Left lung (tissue), 4 donors: ENCODE measurements at regions not wholly inside any gene's neighbourhood (a gene's known extent, or its start where the extent isn't known, plus 50 kb on each side); places are given as distances from the start of the nearest gene placed in this dataset.

Experiments used
- ATAC-seq: fragments of 200-7000 bp; cut with Tn5 transposase; one replicate; pipeline ENCODE4 v1.9.1; 2020; ENCODE audit warnings: moderate library complexity
- DNase-seq, 4 donors: peaks; one replicate each; pipeline ENCODE4 v3.0.0-alpha.2; 2013 to 2020
- H3K27ac ChIP-seq, 2 donors: fragments of 200-600 bp; sonication (generic) in 1 of 2; one replicate each; pipeline versions ENCODE4 v1.5.0 to v1.8.0; 2020 to 2021
- H3K27me3 ChIP-seq, 2 donors: fragments of 200-600 bp; sonication (generic) in 1 of 2; one replicate each; pipeline versions ENCODE4 v1.5.0 to v1.8.0; 2020 to 2021
- H3K36me3 ChIP-seq, 2 donors: fragments of 200-600 bp; sonication (generic) in 1 of 2; one replicate each; pipeline versions ENCODE4 v1.5.0 to v1.8.0; 2020 to 2021
- H3K4me1 ChIP-seq, 2 donors: fragments of 200-600 bp; one replicate each; pipeline ENCODE4 v1.8.0; 2021
- H3K4me3 ChIP-seq, 2 donors: fragments of 200-600 bp; sonication (generic) in 1 of 2; one replicate each; pipeline versions ENCODE4 v1.5.0 to v1.8.0; 2020 to 2021; ENCODE audit warnings: mild to moderate bottlenecking in 1 of 2
- H3K9me3 ChIP-seq, 2 donors: fragments of 200-600 bp; sonication (generic) in 1 of 2; one replicate each; pipeline versions ENCODE4 v1.5.0 to v1.8.0; 2020 to 2021
- CTCF ChIP-seq, 2 donors: fragments of 200-600 bp; sonication (generic) in 1 of 2; IDR thresholded peaks; one replicate each; pipeline versions ENCODE4 v1.5.0 to v1.8.0; 2021; ENCODE audit warnings: antibody characterized with exemption in 2 of 2
- intact Hi-C, 2 donors: fragments of 100-400 bp; cut with DNase I; formaldehyde crosslinking; loops; one replicate each; pipeline versions ENCODE4 v1.11.2 to v1.14.2; 2022
- donor health status: DM: no; HTN: yes; CAD: no.
- donor health status: DM: no; HTN: no; CAD: no.

GRCh38 chr6:1244278-1244677 is 67.6 kb upstream of the FOXQ1 start:
- ATAC-seq (no peak), DNase-seq (no peak)
- no peaks in the 10 kb centered on the region for H3K4me1 ChIP-seq
- no peak overlapping the region for H3K4me3 ChIP-seq
- H3K9me3 ChIP-seq, result no peaks in the 10 kb centered on the region
- H3K27me3 ChIP-seq, result no peaks in the 10 kb centered on the region
- no peak overlapping the region for H3K27ac ChIP-seq
- TF ChIP-seq CTCF (IDR thresholded peaks at IDR 0.05), result no peak
- H3K36me3 ChIP-seq, result no peaks in the 10 kb centered on the region
- intact Hi-C loops, result no loop called here

GRCh38 chr6:1242446-1242845 is 69.5 kb upstream of the FOXQ1 start:
- no peaks in the 10 kb centered on the region for H3K4me1 ChIP-seq
- no peak for TF ChIP-seq CTCF (IDR thresholded peaks at IDR 0.05)
- H3K9me3 ChIP-seq, result no peaks in the 10 kb centered on the region
- peak; percentile 42 for ATAC-seq
- H3K27me3 ChIP-seq, result peaks cover 0 to 6% of the 10 kb centered on the region in 2 donors
- intact Hi-C loops, result no loop called here
- no peak overlapping the region for H3K4me3 ChIP-seq
- DNase-seq, result peak in 1 of 4 donors; percentile 26
- no peak overlapping the region for H3K27ac ChIP-seq
- no peaks in the 10 kb centered on the region for H3K36me3 ChIP-seq

GRCh38 chr6:1242021-1242420 is 69.9 kb upstream of the FOXQ1 start:
- DNase-seq (no peak), ATAC-seq (no peak)
- H3K27me3 ChIP-seq, result peaks cover 0 to 6% of the 10 kb centered on the region in 2 donors
- no peak overlapping the region for H3K27ac ChIP-seq
- no peak for TF ChIP-seq CTCF (IDR thresholded peaks at IDR 0.05)
- no peaks in the 10 kb centered on the region for H3K4me1 ChIP-seq
- H3K36me3 ChIP-seq, result no peaks in the 10 kb centered on the region
- H3K4me3 ChIP-seq, result no peak overlapping the region
- intact Hi-C loops, result no loop called here
- H3K9me3 ChIP-seq, result no peaks in the 10 kb centered on the region

DNA sequence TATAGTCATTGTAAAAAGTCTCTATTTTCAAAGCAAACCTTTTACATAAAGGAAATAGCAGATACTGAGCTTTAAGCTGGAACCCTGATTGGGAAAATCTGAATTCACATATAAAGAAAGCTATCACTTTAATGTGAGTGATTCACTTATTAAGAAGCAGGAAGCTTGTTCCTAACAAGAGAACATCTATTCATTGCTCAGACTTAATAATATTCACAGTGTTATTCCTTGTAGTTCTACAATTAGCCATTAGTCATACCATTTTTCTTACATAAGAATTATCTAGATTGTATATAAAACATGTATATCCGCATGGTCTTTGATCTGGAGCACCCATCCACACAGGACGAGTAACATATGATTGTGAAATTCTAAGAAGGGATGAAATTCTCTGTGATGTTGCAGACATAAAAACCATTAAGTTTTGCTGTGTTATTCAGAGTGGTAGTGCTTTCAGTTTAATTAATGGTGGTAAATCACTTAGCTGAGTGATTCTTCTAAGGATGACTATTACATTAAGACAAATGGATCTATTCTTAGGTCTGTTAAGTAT is 71.1 kb upstream of the FOXQ1 start:
- H3K36me3 ChIP-seq, result no peaks in the 10 kb centered on the region
- no peak for TF ChIP-seq CTCF (IDR thresholded peaks at IDR 0.05)
- H3K4me1 ChIP-seq, result no peaks in the 10 kb centered on the region
- no peak for DNase-seq
- no peaks in the 10 kb centered on the region for H3K9me3 ChIP-seq
- no peak overlapping the region for H3K27ac ChIP-seq
- peaks cover 0 to 6% of the 10 kb centered on the region in 2 donors for H3K27me3 ChIP-seq
- intact Hi-C loops, result no loop called here
- ATAC-seq, result no peak
- no peak overlapping the region for H3K4me3 ChIP-seq

DNA sequence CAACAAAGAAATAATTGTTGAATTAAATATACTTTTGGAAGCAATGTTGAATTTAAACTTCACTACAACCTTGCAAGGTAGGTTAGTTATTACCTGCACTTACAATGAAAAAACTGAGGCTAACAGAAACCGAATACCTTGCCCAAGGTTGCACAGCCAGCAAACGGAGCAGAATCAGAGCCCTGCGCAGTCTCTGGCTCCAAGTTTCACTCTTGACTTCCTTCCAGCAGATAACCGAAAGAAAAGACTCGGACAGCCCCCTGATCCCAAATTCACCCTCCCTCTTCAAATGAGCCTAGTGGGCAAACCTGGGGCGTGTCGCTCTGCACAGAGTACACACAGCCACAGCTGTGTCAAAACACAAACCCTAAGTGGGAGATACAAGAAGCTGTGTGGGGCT is 72.1 kb upstream of the FOXQ1 start:
- intact Hi-C loops, result no loop called here
- no peak overlapping the region for H3K27ac ChIP-seq
- no peaks in the 10 kb centered on the region for H3K4me1 ChIP-seq
- DNase-seq (no peak), ATAC-seq (no peak)
- no peak overlapping the region for H3K4me3 ChIP-seq
- no peaks in the 10 kb centered on the region for H3K36me3 ChIP-seq
- H3K9me3 ChIP-seq, result no peaks in the 10 kb centered on the region
- H3K27me3 ChIP-seq, result peaks cover 0 to 6% of the 10 kb centered on the region in 2 donors
- TF ChIP-seq CTCF (IDR thresholded peaks at IDR 0.05), result no peak
